ENCODE measurements at regions not wholly inside any gene's neighbourhood (a gene's known extent, or its start where the extent isn't known, plus 50 kb on each side); places are given as distances from the start of the nearest gene placed in this dataset.

DNA sequence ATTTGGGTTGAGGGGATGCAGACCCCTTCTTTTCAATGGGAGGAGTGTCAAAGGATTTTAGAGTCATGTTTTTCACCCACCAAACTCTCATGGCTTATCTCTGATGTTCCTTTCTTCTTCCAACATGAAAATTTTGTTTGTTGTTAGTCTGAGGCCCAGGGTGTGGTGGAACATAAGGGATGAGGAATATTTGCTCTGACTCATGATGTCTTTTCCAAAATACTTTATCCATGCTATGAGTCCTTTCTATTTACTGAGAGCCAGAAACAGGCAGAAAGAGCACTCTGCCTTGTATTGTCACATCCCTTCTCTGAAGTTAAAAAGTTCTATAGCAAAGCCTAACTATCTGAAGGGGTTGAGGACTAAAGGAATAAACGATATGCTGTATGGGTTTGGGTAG is 61.6 kb upstream of the GYPA start:
- peaks cover 6% of the 10 kb centered on the region for H3K27me3 Mint-ChIP-seq
- H3K9me3 Mint-ChIP-seq, result no peaks in the 10 kb centered on the region
- no peaks in the 10 kb centered on the region for H3K36me3 Mint-ChIP-seq
- no peaks in the 10 kb centered on the region for H3K4me1 Mint-ChIP-seq (ENCODE audit: low read depth)
- H3K4me3 Mint-ChIP-seq, result no peak overlapping the region
- ChIA-PET POLR2A (no interaction called here), CTCF (no interaction called here)
- H3K27ac Mint-ChIP-seq, result no peak overlapping the region
- intact Hi-C loops (cut with micrococcal nuclease), result no loop called here
- no peak for DNase-seq

DNA sequence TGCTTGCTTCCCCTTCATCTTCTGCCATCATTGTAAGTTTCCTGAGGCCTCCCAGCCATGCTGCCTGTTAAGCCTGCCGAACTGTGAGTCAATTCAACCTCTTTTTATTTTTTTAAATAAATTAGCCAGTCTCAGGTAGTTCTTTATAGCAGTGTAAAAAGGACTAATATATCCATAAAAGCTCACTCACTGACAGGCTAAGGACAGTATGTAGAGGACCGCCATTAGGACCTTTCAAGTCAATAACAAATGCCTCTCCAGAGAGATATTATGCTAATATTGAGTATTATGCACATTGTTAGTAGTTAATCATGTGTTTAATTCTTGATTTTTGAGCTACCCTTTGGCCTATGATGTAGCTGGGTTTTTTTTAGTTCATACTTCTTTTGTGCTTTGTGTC is 62.6 kb upstream of the GYPA start:
- ChIA-PET CTCF (no interaction called here), POLR2A (no interaction called here)
- H3K27ac Mint-ChIP-seq, result no peak overlapping the region
- no peak overlapping the region for H3K4me3 Mint-ChIP-seq
- intact Hi-C loops (cut with micrococcal nuclease), result no loop called here
- peaks cover 6% of the 10 kb centered on the region for H3K27me3 Mint-ChIP-seq
- H3K36me3 Mint-ChIP-seq, result no peaks in the 10 kb centered on the region
- no peaks in the 10 kb centered on the region for H3K9me3 Mint-ChIP-seq
- H3K4me1 Mint-ChIP-seq (ENCODE audit: low read depth), result no peaks in the 10 kb centered on the region
- no peak for DNase-seq

- Mint-ChIP-seq H3K27ac (no peak overlapping the region), H3K36me3 (no peaks in the 10 kb centered on the region), H3K4me3 (no peak overlapping the region), H3K4me1 (ENCODE audit: low read depth) (no peaks in the 10 kb centered on the region), H3K27me3 (peaks cover 5% of the 10 kb centered on the region), H3K9me3 (no peaks in the 10 kb centered on the region)
- ChIA-PET POLR2A (no interaction called here), CTCF (no interaction called here)
- DNase-seq, result no peak
- intact Hi-C loops (cut with micrococcal nuclease), result no loop called here
These were observed 63.9 kb upstream of the GYPA start for GRCh38 chr4:144204431-144204830.

- DNase-seq, result no peak
- Mint-ChIP-seq H3K27ac (no peak overlapping the region), H3K9me3 (no peaks in the 10 kb centered on the region), H3K36me3 (no peaks in the 10 kb centered on the region), H3K4me1 (ENCODE audit: low read depth) (no peaks in the 10 kb centered on the region), H3K4me3 (no peak overlapping the region), H3K27me3 (peaks cover 2% of the 10 kb centered on the region)
- CTCF ChIA-PET, result no interaction called here
- intact Hi-C loops (cut with micrococcal nuclease), result no loop called here
- POLR2A ChIA-PET, result no interaction called here
These were observed 66.2 kb upstream of the GYPA start for GRCh38 chr4:144206711-144207110.

- POLR2A ChIA-PET, result no interaction called here
- Mint-ChIP-seq H3K4me3 (no peak overlapping the region), H3K27ac (no peak overlapping the region), H3K27me3 (peaks cover 2% of the 10 kb centered on the region), H3K36me3 (no peaks in the 10 kb centered on the region), H3K9me3 (no peaks in the 10 kb centered on the region), H3K4me1 (ENCODE audit: low read depth) (no peaks in the 10 kb centered on the region)
- no peak for DNase-seq
- CTCF ChIA-PET, result no interaction called here
- intact Hi-C loops (cut with micrococcal nuclease), result no loop called here
These were observed 67.6 kb upstream of the GYPA start for GRCh38 chr4:144208074-144208473.

DNA sequence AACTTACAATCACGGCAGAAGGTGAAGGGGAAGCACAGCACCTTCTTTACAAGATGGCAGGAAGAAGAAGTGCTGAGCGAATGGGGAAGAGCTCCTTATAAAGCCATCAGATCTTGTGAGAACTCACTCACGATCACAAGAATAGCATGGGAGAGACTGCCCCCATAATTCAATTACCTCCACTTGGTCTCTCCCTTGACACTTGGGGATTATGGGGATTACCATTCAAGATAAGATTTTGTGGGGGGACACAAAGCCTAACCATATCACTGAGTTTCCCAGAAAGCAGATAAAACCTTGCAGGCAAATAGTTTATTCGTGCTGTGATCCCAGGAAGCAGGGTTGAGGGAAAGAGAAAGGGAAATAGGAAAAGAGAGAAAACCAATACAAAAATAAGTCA is 69.0 kb upstream of the GYPA start:
- no peak for DNase-seq
- intact Hi-C loops (cut with micrococcal nuclease), result no loop called here
- peaks cover 2% of the 10 kb centered on the region for H3K27me3 Mint-ChIP-seq
- no peaks in the 10 kb centered on the region for H3K36me3 Mint-ChIP-seq
- H3K4me3 Mint-ChIP-seq, result no peak overlapping the region
- no peaks in the 10 kb centered on the region for H3K4me1 Mint-ChIP-seq (ENCODE audit: low read depth)
- ChIA-PET CTCF (no interaction called here), POLR2A (no interaction called here)
- no peak overlapping the region for H3K27ac Mint-ChIP-seq
- H3K9me3 Mint-ChIP-seq, result peaks cover 5% of the 10 kb centered on the region

DNA sequence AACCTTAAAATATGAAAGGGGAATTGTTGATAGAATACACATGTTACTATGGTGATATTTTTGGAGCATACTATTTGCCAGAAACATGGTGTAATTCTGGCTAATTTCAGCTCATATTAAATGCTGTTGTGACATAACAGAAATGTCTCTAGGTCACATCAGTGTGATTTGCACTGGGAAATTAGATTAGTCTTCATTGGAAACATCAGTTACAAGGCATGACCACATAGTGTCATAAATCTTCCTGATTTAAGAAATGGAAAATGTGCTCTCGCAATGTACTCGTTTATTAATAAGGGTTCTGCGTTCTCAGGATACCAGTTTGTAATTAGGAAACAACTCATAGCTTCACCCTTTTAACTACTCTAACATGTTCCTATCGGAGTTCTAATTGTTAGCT is 72.9 kb upstream of the GYPA start:
- no peak overlapping the region for H3K4me3 Mint-ChIP-seq
- no peaks in the 10 kb centered on the region for H3K4me1 Mint-ChIP-seq (ENCODE audit: low read depth)
- POLR2A ChIA-PET, result no interaction called here
- no peaks in the 10 kb centered on the region for H3K36me3 Mint-ChIP-seq
- intact Hi-C loops (cut with micrococcal nuclease), result no loop called here
- CTCF ChIA-PET, result no interaction called here
- peaks cover 3% of the 10 kb centered on the region for H3K27me3 Mint-ChIP-seq
- DNase-seq, result no peak
- H3K9me3 Mint-ChIP-seq, result peaks cover 5% of the 10 kb centered on the region
- H3K27ac Mint-ChIP-seq, result no peak overlapping the region

GRCh38 chr4:144223149-144223548 is 82.6 kb upstream of the GYPA start:
- Mint-ChIP-seq H3K9me3 (no peaks in the 10 kb centered on the region), H3K36me3 (no peaks in the 10 kb centered on the region), H3K27me3 (no peaks in the 10 kb centered on the region), H3K27ac (no peak overlapping the region), H3K4me3 (no peak overlapping the region), H3K4me1 (ENCODE audit: low read depth) (no peaks in the 10 kb centered on the region)
- CTCF ChIA-PET, result no interaction called here
- no peak for DNase-seq
- POLR2A ChIA-PET, result no interaction called here
- intact Hi-C loops (cut with micrococcal nuclease), result no loop called here

DNA sequence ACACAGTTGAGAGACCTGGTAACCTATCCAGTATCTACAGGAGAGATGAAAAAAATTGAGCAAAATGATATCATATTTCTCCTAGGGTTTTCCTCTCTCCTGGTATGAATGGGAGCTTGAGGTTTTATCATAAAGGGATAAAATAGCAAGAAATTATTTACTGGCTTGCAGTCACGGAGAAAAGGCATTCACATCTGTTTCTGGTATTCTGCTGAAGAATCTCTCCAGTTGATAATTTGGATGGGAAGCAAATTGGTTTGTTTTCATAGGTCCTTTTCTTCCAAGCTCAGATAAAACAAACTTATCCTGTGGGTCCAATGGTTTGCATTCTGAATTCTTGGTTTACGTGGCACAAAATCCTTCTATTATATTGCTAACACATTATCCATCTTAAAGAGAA is 83.1 kb upstream of the GYPA start:
- no peak for DNase-seq
- ChIA-PET CTCF (no interaction called here), POLR2A (no interaction called here)
- no peak overlapping the region for H3K27ac Mint-ChIP-seq
- no peak overlapping the region for H3K4me3 Mint-ChIP-seq
- H3K36me3 Mint-ChIP-seq, result no peaks in the 10 kb centered on the region
- H3K27me3 Mint-ChIP-seq, result no peaks in the 10 kb centered on the region
- no peaks in the 10 kb centered on the region for H3K9me3 Mint-ChIP-seq
- H3K4me1 Mint-ChIP-seq (ENCODE audit: low read depth), result no peaks in the 10 kb centered on the region
- intact Hi-C loops (cut with micrococcal nuclease), result no loop called here

GRCh38 chr4:144259285-144259684 is 118.8 kb upstream of the GYPA start:
- Mint-ChIP-seq H3K27me3 (no peaks in the 10 kb centered on the region), H3K27ac (no peak overlapping the region), H3K4me1 (ENCODE audit: low read depth) (no peaks in the 10 kb centered on the region), H3K36me3 (no peaks in the 10 kb centered on the region), H3K4me3 (no peak overlapping the region), H3K9me3 (peaks cover 18% of the 10 kb centered on the region)
- DNase-seq, result no peak
- intact Hi-C loops (cut with micrococcal nuclease), result no loop called here
- ChIA-PET CTCF (no interaction called here), POLR2A (no interaction called here)

DNA sequence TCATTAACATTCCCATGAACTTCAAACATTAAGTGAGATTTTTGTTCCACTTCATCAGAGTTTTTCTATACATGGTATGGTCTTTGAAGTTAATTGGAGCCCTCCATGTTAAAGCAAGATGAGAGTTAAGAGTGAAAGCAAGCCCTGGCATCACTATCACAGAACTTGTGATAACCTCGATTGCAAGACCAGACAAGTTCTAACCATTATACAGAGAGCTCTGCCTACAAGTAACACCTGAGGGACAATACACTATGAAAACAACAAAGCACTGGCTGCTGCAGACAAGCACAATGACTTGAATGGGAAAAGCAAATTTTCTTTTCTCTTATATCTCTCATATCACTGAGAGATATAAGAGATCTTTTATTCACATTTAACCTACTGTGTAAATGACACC is 126.6 kb upstream of the GYPA start:
- H3K27ac Mint-ChIP-seq, result no peak overlapping the region
- POLR2A ChIA-PET, result no interaction called here
- CTCF ChIA-PET, result no interaction called here
- no peaks in the 10 kb centered on the region for H3K27me3 Mint-ChIP-seq
- no peaks in the 10 kb centered on the region for H3K9me3 Mint-ChIP-seq
- DNase-seq, result no peak
- H3K4me1 Mint-ChIP-seq (ENCODE audit: low read depth), result no peaks in the 10 kb centered on the region
- intact Hi-C loops (cut with micrococcal nuclease), result no loop called here
- no peaks in the 10 kb centered on the region for H3K36me3 Mint-ChIP-seq
- H3K4me3 Mint-ChIP-seq, result no peak overlapping the region

DNA sequence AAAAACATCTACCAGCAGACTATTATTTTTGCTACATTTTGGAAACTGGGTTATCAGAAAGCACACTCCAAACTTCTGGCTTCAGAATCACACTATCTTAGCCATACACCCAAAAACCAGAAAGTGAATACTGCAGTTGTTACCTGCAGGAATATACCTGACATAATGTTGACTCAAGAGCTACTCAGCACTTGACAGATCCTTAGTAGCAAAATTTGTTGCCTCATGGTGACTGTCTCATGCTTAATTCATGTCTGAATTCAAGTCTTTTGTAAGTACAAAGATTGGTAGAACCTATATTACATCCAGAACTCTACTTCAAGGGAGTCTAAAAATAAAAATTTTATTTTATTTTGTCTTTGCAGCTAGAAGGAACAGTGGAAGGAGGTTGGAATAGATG is 140.2 kb upstream of the GYPA start:
- Mint-ChIP-seq H3K27ac (no peak overlapping the region), H3K9me3 (no peaks in the 10 kb centered on the region), H3K4me3 (no peak overlapping the region), H3K27me3 (no peaks in the 10 kb centered on the region), H3K36me3 (no peaks in the 10 kb centered on the region), H3K4me1 (ENCODE audit: low read depth) (no peaks in the 10 kb centered on the region)
- no peak for DNase-seq
- intact Hi-C loops (cut with micrococcal nuclease), result no loop called here
- POLR2A ChIA-PET, result no interaction called here
- CTCF ChIA-PET, result no interaction called here

DNA sequence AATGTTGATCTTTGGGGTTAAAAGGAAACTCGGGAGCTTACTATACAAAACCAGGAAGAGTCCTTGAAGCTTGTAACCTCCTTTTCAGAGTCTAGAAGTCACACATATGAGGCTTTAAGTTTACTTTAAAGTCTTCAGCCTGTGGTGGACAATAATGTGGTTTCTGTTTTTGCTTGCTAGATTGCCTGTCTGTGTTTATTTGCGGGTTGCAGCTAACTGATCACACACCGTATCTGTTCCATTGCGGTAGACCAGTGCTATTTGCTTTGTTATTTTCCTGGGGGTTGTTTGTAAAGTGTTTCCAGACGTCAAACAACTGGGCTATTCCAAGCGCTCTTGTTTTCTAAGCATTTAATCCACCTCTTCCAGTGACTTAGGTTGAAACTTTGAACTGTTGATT is 143.0 kb upstream of the GYPA start:
- Mint-ChIP-seq H3K4me3 (no peak overlapping the region), H3K36me3 (no peaks in the 10 kb centered on the region), H3K9me3 (no peaks in the 10 kb centered on the region), H3K4me1 (ENCODE audit: low read depth) (no peaks in the 10 kb centered on the region), H3K27ac (no peak overlapping the region), H3K27me3 (no peaks in the 10 kb centered on the region)
- DNase-seq, result no peak
- POLR2A ChIA-PET, result no interaction called here
- intact Hi-C loops (cut with micrococcal nuclease), result no loop called here
- CTCF ChIA-PET, result no interaction called here

- Mint-ChIP-seq H3K4me3 (no peak overlapping the region), H3K9me3 (no peaks in the 10 kb centered on the region), H3K27ac (no peak overlapping the region), H3K36me3 (no peaks in the 10 kb centered on the region), H3K4me1 (ENCODE audit: low read depth) (no peaks in the 10 kb centered on the region), H3K27me3 (no peaks in the 10 kb centered on the region)
- DNase-seq, result no peak
- ChIA-PET CTCF (no interaction called here), POLR2A (no interaction called here)
- intact Hi-C loops (cut with micrococcal nuclease), result no loop called here
These were observed 143.5 kb upstream of the GYPA start for GRCh38 chr4:144284026-144284425.

Data from activated CD4-positive, alpha-beta memory T cell treated with anti-CD3 and anti-CD28 coated beads for 36 hours (primary cell).